Keratinocyte (primary cell): ENCODE measurements at regions not wholly inside any gene's neighbourhood (a gene's known extent, or its start where the extent isn't known, plus 50 kb on each side); places are given as distances from the start of the nearest gene placed in this dataset.

Experiments used
- DNase-seq: peaks from one replicate; pipeline ENCODE4 v3.0.0-alpha.2; 2011; ENCODE audit warnings: low read depth, missing footprints, low spot score
- FAIRE-seq: peaks from 2 replicates; lab custom pipeline; 2011; peaks lifted over from hg19 to GRCh38; lab: Jason Lieb, UNC
- H2AFZ ChIP-seq: 2 replicates; pipeline ENCODE4 v1.6.0; 2012; ENCODE audit warnings: low read length, control low read depth, inconsistent platforms; ENCODE audit not compliant: control insufficient read depth
- H3K27ac ChIP-seq: 2 replicates; pipeline ENCODE4 v1.5.1; 2011; ENCODE audit warnings: low read length; ENCODE audit not compliant: control insufficient read depth, insufficient read depth
- H3K27me3 ChIP-seq: 3 replicates; pipeline ENCODE4 v1.6.0; 2011; ENCODE audit warnings: low read length; ENCODE audit not compliant: control insufficient read depth, insufficient read depth; ENCODE audit errors: extremely low read depth
- H3K36me3 ChIP-seq, 2 experiments: 2 replicates in 1 of 2; 3 replicates in 1 of 2; pipeline ENCODE4 v1.5.1; 2011; ENCODE audit warnings: low read length in 2 of 2, mild to moderate bottlenecking in 1 of 2; ENCODE audit not compliant: control insufficient read depth in 2 of 2, insufficient read depth in 2 of 2; ENCODE audit errors: extremely low read depth in 1 of 2
- H3K4me1 ChIP-seq: 3 replicates; pipeline ENCODE4 v1.5.1; 2011; ENCODE audit warnings: low read length; ENCODE audit not compliant: control insufficient read depth, insufficient read depth; ENCODE audit errors: extremely low read depth
- H3K4me2 ChIP-seq: 3 replicates; pipeline ENCODE4 v1.6.0; 2011; ENCODE audit warnings: low read depth, low read length; ENCODE audit not compliant: control insufficient read depth, insufficient read depth; ENCODE audit errors: extremely low read depth
- H3K4me3 ChIP-seq, 3 experiments: fragments of 200-600 bp in 1 of 3; sonication (generic) in 1 of 3; 2 replicates in 2 of 3; 3 replicates in 1 of 3; pipeline ENCODE4 v1.5.1; 2011 to 2016; ENCODE audit warnings: low read length in 3 of 3, mild to moderate bottlenecking in 3 of 3, control low read depth in 2 of 3, inconsistent platforms in 1 of 3, low read depth in 1 of 3, mixed read lengths in 1 of 3, mixed run types in 1 of 3, moderate library complexity in 1 of 3; ENCODE audit not compliant: control insufficient read depth in 2 of 3, insufficient read depth in 2 of 3; ENCODE audit errors: extremely low read depth in 1 of 3
- H3K79me2 ChIP-seq: 2 replicates; pipeline ENCODE4 v1.6.0; 2012; ENCODE audit warnings: low read length; ENCODE audit not compliant: control insufficient read depth, insufficient read depth
- H3K9ac ChIP-seq: 3 replicates; pipeline ENCODE4 v1.6.0; 2011; ENCODE audit warnings: low read length; ENCODE audit not compliant: control insufficient read depth, insufficient read depth; ENCODE audit errors: extremely low read depth
- H3K9me1 ChIP-seq: 3 replicates; pipeline ENCODE4 v1.6.0; 2011; ENCODE audit warnings: low read length; ENCODE audit not compliant: control insufficient read depth, insufficient read depth; ENCODE audit errors: extremely low read depth
- H3K9me3 ChIP-seq: 2 replicates; pipeline ENCODE4 v1.5.1; 2012; ENCODE audit warnings: low read depth, low read length; ENCODE audit not compliant: control insufficient read depth
- H4K20me1 ChIP-seq: 3 replicates; pipeline ENCODE4 v1.6.0; 2011; ENCODE audit warnings: low read length; ENCODE audit not compliant: control insufficient read depth, insufficient read depth; ENCODE audit errors: extremely low read depth
- EZH2 ChIP-seq: IDR thresholded peaks from one replicate; pipeline ENCODE4 v1.6.1; 2012; ENCODE audit warnings: inconsistent platforms, mild to moderate bottlenecking, low read length, moderate library complexity
- dilution Hi-C: fragments of 300-500 bp; cut with MboI; formaldehyde crosslinking; loops from one replicate; pipeline ENCODE4 v1.7.0; 2020; ENCODE audit warnings: low sequenced_read_pairs; ENCODE audit not compliant: extremely low pct_ligation_motif_present
- TF ChIP-seq, protein P1 (sequence below), 3 experiments: IDR thresholded peaks in 1 of 3; conservative IDR thresholded peaks in 1 of 3; optimal IDR thresholded peaks in 1 of 3; 2 replicates in 2 of 3; 3 replicates in 1 of 3; pipeline versions ENCODE3 to v1.5.1; 2011; ENCODE audit warnings: low read length in 3 of 3, mild to moderate bottlenecking in 3 of 3, moderate library complexity in 2 of 3, control low read depth in 1 of 3, inconsistent platforms in 1 of 3; ENCODE audit not compliant: insufficient read depth in 2 of 3; ENCODE audit errors: extremely low read depth in 1 of 3

DNA sequence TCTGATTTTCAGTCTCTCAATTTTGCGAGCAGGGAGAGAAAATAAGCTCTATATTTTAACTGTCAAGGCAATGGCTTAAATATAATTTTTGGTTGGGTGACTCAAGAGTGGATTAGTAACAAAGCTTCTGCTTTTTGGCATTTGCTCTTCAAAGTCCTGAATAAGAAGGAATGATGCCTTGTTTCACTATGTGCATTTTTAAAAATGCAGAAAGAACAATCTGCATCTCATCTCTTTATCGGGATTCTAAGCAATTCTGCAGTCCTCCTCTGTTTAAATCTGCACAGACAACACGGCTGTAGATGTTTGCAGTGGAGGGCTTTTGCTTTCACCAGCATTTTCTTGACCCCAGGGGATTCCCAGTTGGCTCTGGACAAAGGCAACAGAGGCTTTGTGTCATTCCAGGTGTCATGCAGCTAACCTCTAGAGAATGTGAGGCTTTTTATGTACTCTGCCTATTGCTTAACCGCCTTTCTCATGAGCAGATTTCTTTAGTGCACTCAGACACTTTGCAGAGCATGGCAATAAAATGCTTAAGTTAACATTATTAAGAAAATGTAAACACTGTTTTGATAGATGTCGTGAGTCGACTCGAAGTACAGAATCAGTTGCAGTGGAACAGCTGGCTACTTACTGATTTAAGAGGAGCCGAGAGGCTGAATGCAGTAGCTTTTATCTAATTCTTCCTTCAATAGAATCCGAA, 783.2 kb upstream of the NEGR1 start:
- TF ChIP-seq, protein P1, sequence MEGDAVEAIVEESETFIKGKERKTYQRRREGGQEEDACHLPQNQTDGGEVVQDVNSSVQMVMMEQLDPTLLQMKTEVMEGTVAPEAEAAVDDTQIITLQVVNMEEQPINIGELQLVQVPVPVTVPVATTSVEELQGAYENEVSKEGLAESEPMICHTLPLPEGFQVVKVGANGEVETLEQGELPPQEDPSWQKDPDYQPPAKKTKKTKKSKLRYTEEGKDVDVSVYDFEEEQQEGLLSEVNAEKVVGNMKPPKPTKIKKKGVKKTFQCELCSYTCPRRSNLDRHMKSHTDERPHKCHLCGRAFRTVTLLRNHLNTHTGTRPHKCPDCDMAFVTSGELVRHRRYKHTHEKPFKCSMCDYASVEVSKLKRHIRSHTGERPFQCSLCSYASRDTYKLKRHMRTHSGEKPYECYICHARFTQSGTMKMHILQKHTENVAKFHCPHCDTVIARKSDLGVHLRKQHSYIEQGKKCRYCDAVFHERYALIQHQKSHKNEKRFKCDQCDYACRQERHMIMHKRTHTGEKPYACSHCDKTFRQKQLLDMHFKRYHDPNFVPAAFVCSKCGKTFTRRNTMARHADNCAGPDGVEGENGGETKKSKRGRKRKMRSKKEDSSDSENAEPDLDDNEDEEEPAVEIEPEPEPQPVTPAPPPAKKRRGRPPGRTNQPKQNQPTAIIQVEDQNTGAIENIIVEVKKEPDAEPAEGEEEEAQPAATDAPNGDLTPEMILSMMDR (optimal IDR thresholded peaks at IDR 0.05 in 1 of 3, IDR thresholded peaks at IDR 0.05 in 1 of 3, conservative IDR thresholded peaks at IDR 0.05 in 1 of 3; ENCODE audit: extremely low read depth in 1 of 3, insufficient read depth in 2 of 3, low read length in 3 of 3) = no peak
- no peak for TF ChIP-seq EZH2
- Histone ChIP-seq H4K20me1 (no peaks in the 10 kb centered on the region), H3K9ac (no peak overlapping the region), H3K4me2 (no peak overlapping the region), H3K27me3 (no peaks in the 10 kb centered on the region), H3K4me1 (no peaks in the 10 kb centered on the region), H3K79me2 (no peaks in the 10 kb centered on the region), H2AFZ (no peak overlapping the region), H3K4me3 (no peak overlapping the region), H3K9me3 (no peaks in the 10 kb centered on the region), H3K9me1 (no peaks in the 10 kb centered on the region), H3K27ac (no peak overlapping the region), H3K36me3 (no peaks in the 10 kb centered on the region)
- DNase-seq (no peak), FAIRE-seq (no peak)
- dilution Hi-C loops = no loop called here

DNA sequence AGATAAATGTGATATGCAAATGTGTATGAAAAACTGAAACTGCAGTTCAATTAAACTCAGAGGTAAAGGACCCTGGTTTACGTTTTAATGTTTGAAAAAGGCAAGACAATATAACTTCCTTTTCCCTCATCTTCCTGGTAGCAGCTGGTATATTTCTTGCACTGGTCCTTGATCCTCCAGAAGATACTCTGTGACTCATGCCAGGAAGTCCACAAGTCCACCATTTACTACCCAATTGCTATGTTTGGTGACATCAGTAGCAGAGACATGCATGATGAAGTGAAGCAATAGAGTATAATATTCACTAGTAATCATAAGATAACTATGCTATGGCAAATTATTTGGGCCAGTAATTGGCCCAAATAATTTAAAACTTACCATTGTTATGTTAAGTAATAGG, 774.5 kb upstream of the NEGR1 start:
- Histone ChIP-seq H3K4me3 (no peak overlapping the region), H2AFZ (no peak overlapping the region), H4K20me1 (no peaks in the 10 kb centered on the region), H3K4me1 (no peaks in the 10 kb centered on the region), H3K9ac (no peak overlapping the region), H3K9me3 (no peaks in the 10 kb centered on the region), H3K36me3 (no peaks in the 10 kb centered on the region), H3K79me2 (no peaks in the 10 kb centered on the region), H3K27me3 (no peaks in the 10 kb centered on the region), H3K27ac (no peak overlapping the region), H3K9me1 (no peaks in the 10 kb centered on the region), H3K4me2 (no peak overlapping the region)
- dilution Hi-C loops = no loop called here
- FAIRE-seq (no peak), DNase-seq (no peak)
- TF ChIP-seq, protein P1 (optimal IDR thresholded peaks at IDR 0.05 in 1 of 3, IDR thresholded peaks at IDR 0.05 in 1 of 3, conservative IDR thresholded peaks at IDR 0.05 in 1 of 3; ENCODE audit: extremely low read depth in 1 of 3, insufficient read depth in 2 of 3, low read length in 3 of 3) = no peak
- no peak for TF ChIP-seq EZH2
